SU-DHL-6 (cell line): ENCODE measurements at regions not wholly inside any gene's neighbourhood (a gene's known extent, or its start where the extent isn't known, plus 50 kb on each side); places are given as distances from the start of the nearest gene placed in this dataset.

Source experiments
- H2AFZ ChIP-seq: fragments of 200-600 bp; sonication (generic); 2 replicates; pipeline ENCODE4 v1.6.1; 2014; ENCODE audit warnings: low read depth, mild to moderate bottlenecking, moderate library complexity, mixed read lengths, antibody characterized with exemption, low read length; ENCODE audit not compliant: severe bottlenecking
- H3F3A ChIP-seq: fragments of 200-600 bp; shearing (Covaris generic); 2 replicates; pipeline ENCODE4 v1.6.0; 2016; ENCODE audit warnings: antibody characterized with exemption, mild to moderate bottlenecking; ENCODE audit not compliant: insufficient read depth
- H3K27ac ChIP-seq: fragments of 200-600 bp; sonication (generic); 2 replicates; pipeline ENCODE4 v1.5.1; 2016; ENCODE audit warnings: low read depth, mild to moderate bottlenecking, low read length, moderate library complexity, mixed read lengths
- H3K27me3 ChIP-seq: fragments of 200-600 bp; sonication (generic), shearing (Covaris generic); 2 replicates; pipeline ENCODE4 v1.6.0; 2014; ENCODE audit warnings: mild to moderate bottlenecking, low read length
- H3K36me3 ChIP-seq: fragments of 200-600 bp; sonication (generic); 2 replicates; pipeline ENCODE4 v1.6.1; 2014; ENCODE audit warnings: mild to moderate bottlenecking, low read length, mixed read lengths
- H3K4me2 ChIP-seq: fragments of 300-600, 200-600 bp; shearing (Covaris generic), sonication (generic); 2 replicates; pipeline ENCODE4 v1.6.0; 2014; ENCODE audit warnings: low read length, low read depth, mild to moderate bottlenecking; ENCODE audit not compliant: poor library complexity, severe bottlenecking
- H3K4me3 ChIP-seq: fragments of 200-600 bp; sonication (generic); 2 replicates; pipeline ENCODE4 v1.5.1; 2014; ENCODE audit warnings: antibody characterized with exemption, low read length, mild to moderate bottlenecking, mixed read lengths; ENCODE audit not compliant: insufficient read depth, poor library complexity, severe bottlenecking
- H3K79me2 ChIP-seq: fragments of 200-600 bp; sonication (generic); 2 replicates; pipeline ENCODE4 v1.6.1; 2014; ENCODE audit warnings: mild to moderate bottlenecking, low read length, moderate library complexity; ENCODE audit not compliant: insufficient read depth
- H3K9ac ChIP-seq: fragments of 200-600 bp; sonication (generic); 2 replicates; pipeline ENCODE4 v1.7.0; 2014; ENCODE audit warnings: mild to moderate bottlenecking, low read length
- H3K9me2 ChIP-seq: fragments of 200-600 bp; sonication (generic); replicated peaks from 2 replicates; pipeline ENCODE4 v1.6.1; 2014; ENCODE audit warnings: low read length; ENCODE audit not compliant: insufficient read depth
- H3K9me3 ChIP-seq: fragments of 200-600 bp; sonication (generic); 2 replicates; pipeline ENCODE4 v1.6.1; 2014; ENCODE audit warnings: low read length, mixed read lengths; ENCODE audit not compliant: insufficient read depth
- H4K20me1 ChIP-seq: fragments of 200-600 bp; sonication (generic); 2 replicates; pipeline ENCODE4 v1.6.1; 2014; ENCODE audit warnings: low read depth, mild to moderate bottlenecking, antibody characterized with exemption, low read length, moderate library complexity, mixed read lengths
- EZH2phosphoT487 ChIP-seq: fragments of 200-600 bp; sonication (generic), shearing (Covaris generic); conservative IDR thresholded peaks from 2 replicates; pipeline ENCODE4 v1.6.1; 2018; ENCODE audit warnings: mild to moderate bottlenecking, antibody characterized with exemption, low read length, moderate library complexity, mixed read lengths
- TF ChIP-seq, protein P1 (sequence below): fragments of 200-600 bp; sonication (generic); IDR thresholded peaks from one replicate; pipeline ENCODE4 v1.5.1; 2017; ENCODE audit warnings: antibody characterized with exemption, mild to moderate bottlenecking, low read length, moderate library complexity; ENCODE audit not compliant: insufficient read depth, poor library complexity, severe bottlenecking

GRCh38 chr1:5688081-5689077, 303.8 kb downstream of the NPHP4 start:
- Histone ChIP-seq H4K20me1 (no peaks in the 10 kb centered on the region), H3K27me3 (no peaks in the 10 kb centered on the region), H3K9ac (no peak overlapping the region), H3K27ac (no peak overlapping the region), H3K9me3 (no peaks in the 10 kb centered on the region), H3K9me2 (no peaks in the 10 kb centered on the region), H3K4me3 (no peak overlapping the region), H3K4me2 (no peak overlapping the region), H3K36me3 (no peaks in the 10 kb centered on the region), H3K79me2 (no peaks in the 10 kb centered on the region), H2AFZ (no peak overlapping the region), H3F3A (no peaks in the 10 kb centered on the region)
- TF ChIP-seq EZH2phosphoT487 = no peak
- TF ChIP-seq, protein P1, sequence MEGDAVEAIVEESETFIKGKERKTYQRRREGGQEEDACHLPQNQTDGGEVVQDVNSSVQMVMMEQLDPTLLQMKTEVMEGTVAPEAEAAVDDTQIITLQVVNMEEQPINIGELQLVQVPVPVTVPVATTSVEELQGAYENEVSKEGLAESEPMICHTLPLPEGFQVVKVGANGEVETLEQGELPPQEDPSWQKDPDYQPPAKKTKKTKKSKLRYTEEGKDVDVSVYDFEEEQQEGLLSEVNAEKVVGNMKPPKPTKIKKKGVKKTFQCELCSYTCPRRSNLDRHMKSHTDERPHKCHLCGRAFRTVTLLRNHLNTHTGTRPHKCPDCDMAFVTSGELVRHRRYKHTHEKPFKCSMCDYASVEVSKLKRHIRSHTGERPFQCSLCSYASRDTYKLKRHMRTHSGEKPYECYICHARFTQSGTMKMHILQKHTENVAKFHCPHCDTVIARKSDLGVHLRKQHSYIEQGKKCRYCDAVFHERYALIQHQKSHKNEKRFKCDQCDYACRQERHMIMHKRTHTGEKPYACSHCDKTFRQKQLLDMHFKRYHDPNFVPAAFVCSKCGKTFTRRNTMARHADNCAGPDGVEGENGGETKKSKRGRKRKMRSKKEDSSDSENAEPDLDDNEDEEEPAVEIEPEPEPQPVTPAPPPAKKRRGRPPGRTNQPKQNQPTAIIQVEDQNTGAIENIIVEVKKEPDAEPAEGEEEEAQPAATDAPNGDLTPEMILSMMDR = no peak

DNA sequence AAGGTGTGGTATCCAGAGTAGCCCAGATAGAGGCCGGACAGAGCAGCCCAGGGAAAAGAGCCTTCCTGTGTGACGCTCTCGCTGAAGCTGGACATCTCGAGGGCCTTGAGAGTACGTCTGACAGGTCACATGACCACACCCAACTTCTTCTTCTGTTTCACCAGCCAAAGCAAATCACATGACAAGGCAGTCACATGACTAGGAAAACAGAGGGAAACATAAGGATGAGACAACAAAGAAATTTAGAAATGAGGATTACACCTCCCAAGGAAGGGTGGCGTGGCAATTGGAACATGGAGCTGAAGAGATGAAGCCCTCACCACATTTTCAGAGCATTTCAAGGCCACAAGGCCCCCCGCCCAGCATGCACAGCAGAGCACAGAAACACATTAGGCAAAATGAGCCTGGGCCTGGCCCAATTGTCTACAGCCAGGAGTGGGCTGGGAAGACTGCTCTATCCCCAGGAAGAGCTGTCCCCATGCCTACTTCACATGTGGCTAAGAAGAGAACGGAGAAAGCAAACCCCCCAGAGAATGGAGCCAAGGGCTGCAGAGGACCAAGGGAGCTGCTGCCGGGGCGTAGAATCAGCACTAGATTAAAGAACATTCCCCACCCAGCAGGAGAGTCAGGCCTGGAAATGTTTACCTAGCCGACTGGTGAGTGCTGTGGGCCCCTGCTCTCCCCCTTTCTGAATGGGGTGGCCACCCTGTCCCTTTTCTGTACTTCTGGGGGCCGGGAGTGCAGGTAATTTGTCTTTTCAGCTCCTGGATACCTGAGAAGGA, 305.1 kb downstream of the NPHP4 start:
- H4K20me1 ChIP-seq = no peaks in the 10 kb centered on the region
- no peaks in the 10 kb centered on the region for H3K27me3 ChIP-seq
- H3K9ac ChIP-seq = no peak overlapping the region
- H2AFZ ChIP-seq = no peak overlapping the region
- H3K4me2 ChIP-seq = no peak overlapping the region
- H3K36me3 ChIP-seq = no peaks in the 10 kb centered on the region
- H3K4me3 ChIP-seq = no peak overlapping the region
- H3K9me2 ChIP-seq = no peaks in the 10 kb centered on the region
- H3K27ac ChIP-seq = no peak overlapping the region
- no peaks in the 10 kb centered on the region for H3F3A ChIP-seq
- H3K9me3 ChIP-seq = no peaks in the 10 kb centered on the region
- no peak for TF ChIP-seq EZH2phosphoT487
- TF ChIP-seq, protein P1 = no peak
- H3K79me2 ChIP-seq = no peaks in the 10 kb centered on the region

- no peak overlapping the region for H3K4me2 ChIP-seq
- no peaks in the 10 kb centered on the region for H4K20me1 ChIP-seq
- no peak overlapping the region for H3K27ac ChIP-seq
- H3K9ac ChIP-seq = no peak overlapping the region
- H3K4me3 ChIP-seq = no peak overlapping the region
- no peaks in the 10 kb centered on the region for H3K36me3 ChIP-seq
- no peaks in the 10 kb centered on the region for H3F3A ChIP-seq
- no peak for TF ChIP-seq EZH2phosphoT487
- TF ChIP-seq, protein P1 = no peak
- H3K27me3 ChIP-seq = no peaks in the 10 kb centered on the region
- H3K79me2 ChIP-seq = no peaks in the 10 kb centered on the region
- no peak overlapping the region for H2AFZ ChIP-seq
- H3K9me3 ChIP-seq = no peaks in the 10 kb centered on the region
- no peaks in the 10 kb centered on the region for H3K9me2 ChIP-seq
Measured at GRCh38 chr1:5686195-5686594, 306.0 kb downstream of the NPHP4 start.
